GM23338 (cell line): ENCODE measurements at regions not wholly inside any gene's neighbourhood (a gene's known extent, or its start where the extent isn't known, plus 50 kb on each side); places are given as distances from the start of the nearest gene placed in this dataset.

ENCODE experiments used
- ATAC-seq: fragments of 200-7000 bp; cut with Tn5 transposase; 3 replicates; pipeline ENCODE4 v1.9.1; 2020
- DNase-seq: peaks from one replicate; pipeline ENCODE4 v3.0.0-alpha.2; 2015; ENCODE audit warnings: low spot score
- H2AFZ ChIP-seq: fragments of 200-600 bp; sonication (generic); 2 replicates; pipeline ENCODE4 v1.8.0; 2016; ENCODE audit warnings: antibody characterized with exemption, mild to moderate bottlenecking, moderate library complexity
- H3F3A ChIP-seq: fragments of 200-600 bp; sonication (generic); replicated peaks from 2 replicates; pipeline ENCODE4 v1.8.0; 2017; ENCODE audit warnings: antibody characterized with exemption, mixed run types, low read depth
- H3K27ac ChIP-seq: fragments of 200-600 bp; sonication (generic); 2 replicates; pipeline ENCODE4 v1.6.1; 2016; ENCODE audit warnings: low read depth
- H3K27me3 ChIP-seq: fragments of 200-600 bp; sonication (generic); 2 replicates; pipeline ENCODE4 v1.8.0; 2016; ENCODE audit warnings: mild to moderate bottlenecking, mixed run types, moderate library complexity; ENCODE audit not compliant: insufficient read depth
- H3K36me3 ChIP-seq: fragments of 200-600 bp; sonication (generic); 2 replicates; pipeline ENCODE4 v1.8.0; 2016; ENCODE audit warnings: mild to moderate bottlenecking; ENCODE audit not compliant: insufficient read depth
- H3K4me1 ChIP-seq: fragments of 200-600 bp; sonication (generic); 2 replicates; pipeline ENCODE4 v1.8.0; 2016; ENCODE audit warnings: mild to moderate bottlenecking, moderate library complexity; ENCODE audit not compliant: insufficient read depth
- H3K4me2 ChIP-seq: fragments of 200-600 bp; sonication (generic); 2 replicates; pipeline ENCODE4 v1.7.1; 2017; ENCODE audit warnings: mixed run types
- H3K4me3 ChIP-seq: fragments of 200-600 bp; sonication (generic); 2 replicates; pipeline ENCODE4 v1.6.1; 2016; ENCODE audit warnings: mixed run types
- H3K79me2 ChIP-seq: fragments of 200-600 bp; sonication (generic); replicated peaks from 2 replicates; pipeline ENCODE4 v1.8.0; 2017; ENCODE audit warnings: mild to moderate bottlenecking; ENCODE audit not compliant: insufficient read depth
- H3K9me2 ChIP-seq: fragments of 200-600 bp; sonication (generic); 2 replicates; pipeline ENCODE4 v1.8.0; 2017; ENCODE audit not compliant: insufficient read depth
- H4K20me1 ChIP-seq: fragments of 200-600 bp; sonication (generic); replicated peaks from 2 replicates; pipeline ENCODE4 v1.8.0; 2017; ENCODE audit warnings: mild to moderate bottlenecking; ENCODE audit not compliant: insufficient read depth
- H3K27ac Mint-ChIP-seq: 2 replicates; pipeline ENCODE4 v1.8.0; 2020; ENCODE audit warnings: inconsistent platforms, mild to moderate bottlenecking, moderate library complexity, mixed read lengths
- H3K27me3 Mint-ChIP-seq: 3 replicates; pipeline ENCODE4 v1.8.0; 2022; ENCODE audit warnings: low read depth, mild to moderate bottlenecking, moderate library complexity, mixed read lengths, inconsistent platforms; ENCODE audit not compliant: insufficient read depth, poor library complexity
- H3K36me3 Mint-ChIP-seq: 3 replicates; pipeline ENCODE4 v1.8.0; 2021; ENCODE audit warnings: low read depth, mild to moderate bottlenecking, inconsistent platforms, moderate library complexity, mixed read lengths
- H3K4me1 Mint-ChIP-seq: 3 replicates; pipeline ENCODE4 v1.8.0; 2020; ENCODE audit warnings: mild to moderate bottlenecking, inconsistent platforms, mixed read lengths
- H3K4me3 Mint-ChIP-seq: 3 replicates; pipeline ENCODE4 v1.8.0; 2021; ENCODE audit warnings: moderate library complexity, mild to moderate bottlenecking, inconsistent platforms, mixed read lengths
- H3K9me3 Mint-ChIP-seq: 3 replicates; pipeline ENCODE4 v1.8.0; 2020; ENCODE audit warnings: moderate library complexity, mild to moderate bottlenecking, inconsistent platforms, mixed read lengths
- CREB1 ChIP-seq: fragments of 250-450 bp; sonication (Bioruptor Pico); IDR thresholded peaks from 2 replicates; pipeline ENCODE4 v1.5.0; 2020; ENCODE audit warnings: low read depth, mild to moderate bottlenecking, moderate library complexity
- EZH2 ChIP-seq: fragments of 200-600 bp; sonication (generic); IDR thresholded peaks from one replicate; pipeline ENCODE4 v1.8.0; 2017; ENCODE audit warnings: antibody characterized with exemption, mild to moderate bottlenecking, low read depth; ENCODE audit not compliant: unreplicated experiment
- JUNB ChIP-seq: IDR thresholded peaks from one replicate; pipeline ENCODE4 v1.6.1; 2016; ENCODE audit warnings: antibody characterized with exemption; ENCODE audit not compliant: unreplicated experiment
- NANOG ChIP-seq: IDR thresholded peaks from 2 replicates; pipeline ENCODE4 v1.6.1; 2016; ENCODE audit warnings: antibody characterized with exemption, borderline replicate concordance
- STAT1 ChIP-seq: IDR thresholded peaks from one replicate; pipeline ENCODE4 v1.6.1; 2016; ENCODE audit warnings: antibody characterized with exemption; ENCODE audit not compliant: unreplicated experiment
- ZNF114 ChIP-seq: fragments of 250-450 bp; sonication (Bioruptor Pico); IDR thresholded peaks from 2 replicates; pipeline ENCODE4 v1.5.0; 2020; ENCODE audit warnings: mild to moderate bottlenecking, moderate library complexity
- ZNF331 ChIP-seq: fragments of 250-450 bp; sonication (Bioruptor Pico); IDR thresholded peaks from 2 replicates; pipeline ENCODE4 v1.5.0; 2020; ENCODE audit warnings: low read depth, mild to moderate bottlenecking, moderate library complexity
- TF ChIP-seq, protein P1 (sequence below): fragments of 250-450 bp; sonication (Bioruptor Pico); IDR thresholded peaks from 2 replicates; pipeline ENCODE4 v1.5.0; 2020; ENCODE audit warnings: mild to moderate bottlenecking, moderate library complexity
- TF ChIP-seq, protein P2 (sequence below), 2 experiments: fragments of 200-600 bp in 1 of 2; sonication (generic) in 1 of 2; conservative IDR thresholded peaks; 2 replicates each; pipeline versions ENCODE4 v1.5.1 to v1.6.1; 2016 to 2017; ENCODE audit warnings: antibody characterized with exemption in 2 of 2, low read depth in 2 of 2, mild to moderate bottlenecking in 2 of 2, moderate library complexity in 1 of 2
- TF ChIP-seq, protein P3 (sequence below): IDR thresholded peaks from one replicate; pipeline ENCODE4 v1.6.1; 2018; ENCODE audit warnings: antibody characterized with exemption; ENCODE audit not compliant: unreplicated experiment

DNA sequence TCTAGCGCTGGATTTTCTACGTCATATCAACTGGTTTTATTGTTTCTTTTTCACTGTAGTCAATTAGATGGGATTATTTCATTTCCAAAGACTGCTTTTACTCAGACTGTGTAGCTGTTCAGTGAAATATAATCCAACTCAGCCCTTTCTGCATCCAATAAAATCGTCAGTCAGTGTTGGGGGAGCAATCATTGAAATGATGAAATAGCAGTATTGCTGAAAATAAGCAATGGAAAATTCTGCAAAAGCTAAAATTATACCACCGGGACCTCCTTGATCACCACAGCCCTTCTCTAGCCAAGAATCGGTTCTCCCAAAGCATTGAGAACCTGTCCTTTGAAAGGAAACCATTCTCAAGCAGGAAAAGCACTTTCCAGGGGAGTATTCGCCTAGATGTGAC, 243.1 kb upstream of the TENM3 start (continued):
- TF ChIP-seq, protein P1, sequence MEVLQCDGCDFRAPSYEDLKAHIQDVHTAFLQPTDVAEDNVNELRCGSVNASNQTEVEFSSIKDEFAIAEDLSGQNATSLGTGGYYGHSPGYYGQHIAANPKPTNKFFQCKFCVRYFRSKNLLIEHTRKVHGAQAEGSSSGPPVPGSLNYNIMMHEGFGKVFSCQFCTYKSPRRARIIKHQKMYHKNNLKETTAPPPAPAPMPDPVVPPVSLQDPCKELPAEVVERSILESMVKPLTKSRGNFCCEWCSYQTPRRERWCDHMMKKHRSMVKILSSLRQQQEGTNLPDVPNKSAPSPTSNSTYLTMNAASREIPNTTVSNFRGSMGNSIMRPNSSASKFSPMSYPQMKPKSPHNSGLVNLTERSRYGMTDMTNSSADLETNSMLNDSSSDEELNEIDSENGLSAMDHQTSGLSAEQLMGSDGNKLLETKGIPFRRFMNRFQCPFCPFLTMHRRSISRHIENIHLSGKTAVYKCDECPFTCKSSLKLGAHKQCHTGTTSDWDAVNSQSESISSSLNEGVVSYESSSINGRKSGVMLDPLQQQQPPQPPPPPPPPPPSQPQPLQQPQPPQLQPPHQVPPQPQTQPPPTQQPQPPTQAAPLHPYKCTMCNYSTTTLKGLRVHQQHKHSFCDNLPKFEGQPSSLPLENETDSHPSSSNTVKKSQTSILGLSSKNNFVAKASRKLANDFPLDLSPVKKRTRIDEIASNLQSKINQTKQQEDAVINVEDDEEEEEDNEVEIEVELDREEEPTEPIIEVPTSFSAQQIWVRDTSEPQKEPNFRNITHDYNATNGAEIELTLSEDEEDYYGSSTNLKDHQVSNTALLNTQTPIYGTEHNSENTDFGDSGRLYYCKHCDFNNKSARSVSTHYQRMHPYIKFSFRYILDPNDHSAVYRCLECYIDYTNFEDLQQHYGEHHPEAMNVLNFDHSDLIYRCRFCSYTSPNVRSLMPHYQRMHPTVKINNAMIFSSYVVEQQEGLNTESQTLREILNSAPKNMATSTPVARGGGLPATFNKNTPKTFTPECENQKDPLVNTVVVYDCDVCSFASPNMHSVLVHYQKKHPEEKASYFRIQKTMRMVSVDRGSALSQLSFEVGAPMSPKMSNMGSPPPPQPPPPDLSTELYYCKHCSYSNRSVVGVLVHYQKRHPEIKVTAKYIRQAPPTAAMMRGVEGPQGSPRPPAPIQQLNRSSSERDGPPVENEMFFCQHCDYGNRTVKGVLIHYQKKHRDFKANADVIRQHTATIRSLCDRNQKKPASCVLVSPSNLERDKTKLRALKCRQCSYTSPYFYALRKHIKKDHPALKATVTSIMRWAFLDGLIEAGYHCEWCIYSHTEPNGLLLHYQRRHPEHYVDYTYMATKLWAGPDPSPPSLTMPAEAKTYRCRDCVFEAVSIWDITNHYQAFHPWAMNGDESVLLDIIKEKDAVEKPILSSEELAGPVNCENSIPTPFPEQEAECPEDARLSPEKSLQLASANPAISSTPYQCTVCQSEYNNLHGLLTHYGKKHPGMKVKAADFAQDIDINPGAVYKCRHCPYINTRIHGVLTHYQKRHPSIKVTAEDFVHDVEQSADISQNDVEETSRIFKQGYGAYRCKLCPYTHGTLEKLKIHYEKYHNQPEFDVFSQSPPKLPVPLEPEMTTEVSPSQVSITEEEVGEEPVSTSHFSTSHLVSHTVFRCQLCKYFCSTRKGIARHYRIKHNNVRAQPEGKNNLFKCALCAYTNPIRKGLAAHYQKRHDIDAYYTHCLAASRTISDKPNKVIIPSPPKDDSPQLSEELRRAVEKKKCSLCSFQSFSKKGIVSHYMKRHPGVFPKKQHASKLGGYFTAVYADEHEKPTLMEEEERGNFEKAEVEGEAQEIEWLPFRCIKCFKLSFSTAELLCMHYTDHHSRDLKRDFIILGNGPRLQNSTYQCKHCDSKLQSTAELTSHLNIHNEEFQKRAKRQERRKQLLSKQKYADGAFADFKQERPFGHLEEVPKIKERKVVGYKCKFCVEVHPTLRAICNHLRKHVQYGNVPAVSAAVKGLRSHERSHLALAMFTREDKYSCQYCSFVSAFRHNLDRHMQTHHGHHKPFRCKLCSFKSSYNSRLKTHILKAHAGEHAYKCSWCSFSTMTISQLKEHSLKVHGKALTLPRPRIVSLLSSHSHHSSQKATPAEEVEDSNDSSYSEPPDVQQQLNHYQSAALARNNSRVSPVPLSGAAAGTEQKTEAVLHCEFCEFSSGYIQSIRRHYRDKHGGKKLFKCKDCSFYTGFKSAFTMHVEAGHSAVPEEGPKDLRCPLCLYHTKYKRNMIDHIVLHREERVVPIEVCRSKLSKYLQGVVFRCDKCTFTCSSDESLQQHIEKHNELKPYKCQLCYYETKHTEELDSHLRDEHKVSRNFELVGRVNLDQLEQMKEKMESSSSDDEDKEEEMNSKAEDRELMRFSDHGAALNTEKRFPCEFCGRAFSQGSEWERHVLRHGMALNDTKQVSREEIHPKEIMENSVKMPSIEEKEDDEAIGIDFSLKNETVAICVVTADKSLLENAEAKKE (CRISPR knock-in tag): no peak
- TF ChIP-seq NANOG (no peak), ZNF114 (CRISPR knock-in tag) (no peak)

DNA sequence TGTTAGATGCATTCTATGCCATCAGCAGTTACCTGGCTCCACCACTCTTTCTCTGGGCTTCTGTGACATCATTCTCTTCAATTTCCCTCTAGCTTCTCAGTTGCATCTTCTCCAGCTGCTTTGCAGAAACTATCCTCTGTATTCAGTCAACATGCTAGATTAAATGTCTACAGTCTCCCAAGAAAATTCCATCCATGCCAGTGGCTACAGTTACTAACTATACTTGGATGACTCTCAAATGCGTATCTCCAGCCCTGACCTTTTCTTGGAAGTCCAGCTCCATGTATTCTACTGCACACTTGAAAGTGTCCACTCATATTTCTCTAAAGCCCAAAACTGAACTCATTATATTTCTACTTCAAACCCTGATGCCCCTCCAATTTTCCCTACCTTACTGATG, 232.3 kb upstream of the TENM3 start:
- Mint-ChIP-seq H3K4me3 (no peak overlapping the region), H3K9me3 (no peaks in the 10 kb centered on the region), H3K4me1 (peaks cover 4% of the 10 kb centered on the region; the same call in 2 of the 3 replicates), H3K27ac (no peak overlapping the region), H3K27me3 (no peaks in the 10 kb centered on the region), H3K36me3 (peaks cover 3% of the 10 kb centered on the region; the same call in 1 of the 3 replicates)
- H3K9me2 ChIP-seq: peaks cover 21% of the 10 kb centered on the region
- H3K27ac ChIP-seq: no peak overlapping the region
- H3K4me2 ChIP-seq: no peak overlapping the region
- H3K79me2 ChIP-seq: no peaks in the 10 kb centered on the region
- H3F3A ChIP-seq: no peaks in the 10 kb centered on the region
- DNase-seq (no peak), ATAC-seq (no peak)
- peaks cover 5% of the 10 kb centered on the region; the same call in 1 of the 2 replicates for H3K4me1 ChIP-seq
- no peak overlapping the region for H2AFZ ChIP-seq
- H3K4me3 ChIP-seq: no peak overlapping the region
- no peaks in the 10 kb centered on the region for H3K27me3 ChIP-seq
- H3K36me3 ChIP-seq: no peaks in the 10 kb centered on the region
- H4K20me1 ChIP-seq: no peaks in the 10 kb centered on the region
- no peak for TF ChIP-seq ZNF331 (CRISPR knock-in tag)
- TF ChIP-seq, protein P2, sequence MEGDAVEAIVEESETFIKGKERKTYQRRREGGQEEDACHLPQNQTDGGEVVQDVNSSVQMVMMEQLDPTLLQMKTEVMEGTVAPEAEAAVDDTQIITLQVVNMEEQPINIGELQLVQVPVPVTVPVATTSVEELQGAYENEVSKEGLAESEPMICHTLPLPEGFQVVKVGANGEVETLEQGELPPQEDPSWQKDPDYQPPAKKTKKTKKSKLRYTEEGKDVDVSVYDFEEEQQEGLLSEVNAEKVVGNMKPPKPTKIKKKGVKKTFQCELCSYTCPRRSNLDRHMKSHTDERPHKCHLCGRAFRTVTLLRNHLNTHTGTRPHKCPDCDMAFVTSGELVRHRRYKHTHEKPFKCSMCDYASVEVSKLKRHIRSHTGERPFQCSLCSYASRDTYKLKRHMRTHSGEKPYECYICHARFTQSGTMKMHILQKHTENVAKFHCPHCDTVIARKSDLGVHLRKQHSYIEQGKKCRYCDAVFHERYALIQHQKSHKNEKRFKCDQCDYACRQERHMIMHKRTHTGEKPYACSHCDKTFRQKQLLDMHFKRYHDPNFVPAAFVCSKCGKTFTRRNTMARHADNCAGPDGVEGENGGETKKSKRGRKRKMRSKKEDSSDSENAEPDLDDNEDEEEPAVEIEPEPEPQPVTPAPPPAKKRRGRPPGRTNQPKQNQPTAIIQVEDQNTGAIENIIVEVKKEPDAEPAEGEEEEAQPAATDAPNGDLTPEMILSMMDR (conservative IDR thresholded peaks at IDR 0.05; ENCODE audit: low read depth in 2 of 2): no peak
- no peak for TF ChIP-seq STAT1
- TF ChIP-seq EZH2: no peak
- no peak for TF ChIP-seq JUNB
- TF ChIP-seq, protein P3, sequence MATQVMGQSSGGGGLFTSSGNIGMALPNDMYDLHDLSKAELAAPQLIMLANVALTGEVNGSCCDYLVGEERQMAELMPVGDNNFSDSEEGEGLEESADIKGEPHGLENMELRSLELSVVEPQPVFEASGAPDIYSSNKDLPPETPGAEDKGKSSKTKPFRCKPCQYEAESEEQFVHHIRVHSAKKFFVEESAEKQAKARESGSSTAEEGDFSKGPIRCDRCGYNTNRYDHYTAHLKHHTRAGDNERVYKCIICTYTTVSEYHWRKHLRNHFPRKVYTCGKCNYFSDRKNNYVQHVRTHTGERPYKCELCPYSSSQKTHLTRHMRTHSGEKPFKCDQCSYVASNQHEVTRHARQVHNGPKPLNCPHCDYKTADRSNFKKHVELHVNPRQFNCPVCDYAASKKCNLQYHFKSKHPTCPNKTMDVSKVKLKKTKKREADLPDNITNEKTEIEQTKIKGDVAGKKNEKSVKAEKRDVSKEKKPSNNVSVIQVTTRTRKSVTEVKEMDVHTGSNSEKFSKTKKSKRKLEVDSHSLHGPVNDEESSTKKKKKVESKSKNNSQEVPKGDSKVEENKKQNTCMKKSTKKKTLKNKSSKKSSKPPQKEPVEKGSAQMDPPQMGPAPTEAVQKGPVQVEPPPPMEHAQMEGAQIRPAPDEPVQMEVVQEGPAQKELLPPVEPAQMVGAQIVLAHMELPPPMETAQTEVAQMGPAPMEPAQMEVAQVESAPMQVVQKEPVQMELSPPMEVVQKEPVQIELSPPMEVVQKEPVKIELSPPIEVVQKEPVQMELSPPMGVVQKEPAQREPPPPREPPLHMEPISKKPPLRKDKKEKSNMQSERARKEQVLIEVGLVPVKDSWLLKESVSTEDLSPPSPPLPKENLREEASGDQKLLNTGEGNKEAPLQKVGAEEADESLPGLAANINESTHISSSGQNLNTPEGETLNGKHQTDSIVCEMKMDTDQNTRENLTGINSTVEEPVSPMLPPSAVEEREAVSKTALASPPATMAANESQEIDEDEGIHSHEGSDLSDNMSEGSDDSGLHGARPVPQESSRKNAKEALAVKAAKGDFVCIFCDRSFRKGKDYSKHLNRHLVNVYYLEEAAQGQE: no peak
- TF ChIP-seq CREB1 (CRISPR knock-in tag): no peak
